GM13977 (cell line): ENCODE measurements at regions not wholly inside any gene's neighbourhood (a gene's known extent, or its start where the extent isn't known, plus 50 kb on each side); places are given as distances from the start of the nearest gene placed in this dataset.

Experiments
- DNase-seq: peaks from one replicate; pipeline ENCODE4 v3.0.0; 2012; ENCODE audit warnings: low spot score
- in situ Hi-C: fragments of 300-500 bp; cut with MboI; formaldehyde crosslinking; loops from one replicate; pipeline ENCODE4 v1.12.0; 2022; ENCODE audit warnings: low sequenced_read_pairs, low pct_unique_long_range_greater_than_20kb, mixed read lengths, inconsistent platforms; ENCODE audit not compliant: unreplicated experiment
- TF ChIP-seq, protein P1 (sequence below): IDR thresholded peaks from 2 replicates; pipeline ENCODE4 v1.5.1; 2012; ENCODE audit warnings: mild to moderate bottlenecking, control low read depth; ENCODE audit not compliant: insufficient read depth; ENCODE audit errors: extremely low read depth, missing control alignments

DNA sequence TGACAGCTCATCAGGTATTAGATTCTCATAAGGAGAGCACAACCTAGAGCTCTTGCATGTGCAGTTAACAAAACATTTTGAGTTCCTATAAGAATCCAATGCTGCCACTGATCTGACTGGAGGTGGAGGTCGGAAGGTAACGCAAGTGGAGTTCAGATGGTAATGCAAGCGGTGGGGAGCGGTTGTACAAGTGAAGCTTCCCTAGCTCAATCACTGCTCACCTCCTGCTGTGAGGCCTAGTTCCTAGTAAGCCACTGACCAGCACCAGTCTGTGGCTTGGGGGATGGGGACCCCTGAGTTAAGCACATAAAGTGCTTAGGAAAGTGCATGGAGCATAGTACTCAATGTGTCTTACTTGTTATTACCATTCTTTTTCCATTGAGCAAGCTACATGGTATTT lies 983.2 kb upstream of the IGFBP7 start:
- TF ChIP-seq, protein P1, sequence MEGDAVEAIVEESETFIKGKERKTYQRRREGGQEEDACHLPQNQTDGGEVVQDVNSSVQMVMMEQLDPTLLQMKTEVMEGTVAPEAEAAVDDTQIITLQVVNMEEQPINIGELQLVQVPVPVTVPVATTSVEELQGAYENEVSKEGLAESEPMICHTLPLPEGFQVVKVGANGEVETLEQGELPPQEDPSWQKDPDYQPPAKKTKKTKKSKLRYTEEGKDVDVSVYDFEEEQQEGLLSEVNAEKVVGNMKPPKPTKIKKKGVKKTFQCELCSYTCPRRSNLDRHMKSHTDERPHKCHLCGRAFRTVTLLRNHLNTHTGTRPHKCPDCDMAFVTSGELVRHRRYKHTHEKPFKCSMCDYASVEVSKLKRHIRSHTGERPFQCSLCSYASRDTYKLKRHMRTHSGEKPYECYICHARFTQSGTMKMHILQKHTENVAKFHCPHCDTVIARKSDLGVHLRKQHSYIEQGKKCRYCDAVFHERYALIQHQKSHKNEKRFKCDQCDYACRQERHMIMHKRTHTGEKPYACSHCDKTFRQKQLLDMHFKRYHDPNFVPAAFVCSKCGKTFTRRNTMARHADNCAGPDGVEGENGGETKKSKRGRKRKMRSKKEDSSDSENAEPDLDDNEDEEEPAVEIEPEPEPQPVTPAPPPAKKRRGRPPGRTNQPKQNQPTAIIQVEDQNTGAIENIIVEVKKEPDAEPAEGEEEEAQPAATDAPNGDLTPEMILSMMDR = no peak
- no peak for DNase-seq
- in situ Hi-C loops = no loop called here

DNA sequence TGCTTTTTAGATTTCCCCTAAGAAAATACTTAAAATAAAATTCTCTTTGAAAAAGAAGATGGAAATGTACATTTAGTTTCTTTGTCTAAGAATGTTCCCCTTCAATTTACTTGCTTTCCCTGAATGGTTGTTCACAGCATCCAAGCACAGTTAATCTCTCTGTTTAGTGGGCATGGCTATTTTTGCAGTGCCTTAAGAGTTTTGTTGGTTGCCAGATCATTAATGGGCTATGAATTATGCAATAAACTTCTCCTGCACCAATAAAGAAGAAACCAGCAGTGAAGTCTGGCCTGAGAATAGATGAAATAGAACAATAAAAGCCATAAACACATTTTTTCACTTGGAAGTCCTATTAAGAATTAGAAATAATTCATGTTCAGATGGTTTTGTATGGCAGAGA lies 980.4 kb upstream of the IGFBP7 start:
- TF ChIP-seq, protein P1 = no peak
- no peak for DNase-seq
- in situ Hi-C loops = no loop called here

DNA sequence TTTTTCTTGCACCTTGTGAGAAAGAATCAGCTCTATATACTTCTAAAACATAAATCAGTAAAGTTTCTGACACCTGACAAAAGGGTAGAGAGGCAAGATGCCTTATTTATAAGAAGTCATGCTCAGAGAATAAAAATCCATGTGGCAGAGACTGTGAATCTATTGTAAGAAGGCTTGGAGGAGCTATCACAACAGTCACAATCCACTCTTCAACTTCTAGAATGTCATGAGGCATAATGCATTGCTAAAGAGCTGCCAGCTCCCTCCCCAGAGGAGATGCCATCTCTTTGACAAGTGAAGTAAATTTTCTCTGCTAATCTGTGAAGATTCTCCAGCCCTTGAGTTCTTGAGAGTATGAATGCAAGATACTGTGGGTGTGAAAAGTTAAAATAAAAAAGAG lies 971.2 kb upstream of the IGFBP7 start:
- DNase-seq = no peak
- TF ChIP-seq, protein P1 = no peak
- in situ Hi-C loops = no loop called here

DNA sequence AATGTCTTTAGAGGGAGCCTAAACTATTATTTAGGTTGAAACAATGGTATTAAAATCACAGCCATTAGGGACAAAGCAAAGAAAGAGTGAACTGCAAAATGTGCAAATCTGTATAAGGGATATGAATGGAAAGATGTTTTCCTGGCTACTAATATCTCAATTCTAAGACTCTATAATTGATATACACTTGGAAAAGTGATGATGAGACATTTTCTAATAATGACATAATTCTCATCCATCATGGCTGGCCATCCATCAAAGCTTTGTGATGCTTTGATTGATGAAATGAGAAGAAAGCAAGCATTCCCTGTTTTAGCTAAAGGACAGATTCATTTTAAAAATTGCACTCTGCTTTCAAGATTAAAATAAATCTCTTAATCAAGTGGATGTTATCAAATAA lies 965.5 kb upstream of the IGFBP7 start:
- in situ Hi-C loops = no loop called here
- TF ChIP-seq, protein P1 = no peak

DNA sequence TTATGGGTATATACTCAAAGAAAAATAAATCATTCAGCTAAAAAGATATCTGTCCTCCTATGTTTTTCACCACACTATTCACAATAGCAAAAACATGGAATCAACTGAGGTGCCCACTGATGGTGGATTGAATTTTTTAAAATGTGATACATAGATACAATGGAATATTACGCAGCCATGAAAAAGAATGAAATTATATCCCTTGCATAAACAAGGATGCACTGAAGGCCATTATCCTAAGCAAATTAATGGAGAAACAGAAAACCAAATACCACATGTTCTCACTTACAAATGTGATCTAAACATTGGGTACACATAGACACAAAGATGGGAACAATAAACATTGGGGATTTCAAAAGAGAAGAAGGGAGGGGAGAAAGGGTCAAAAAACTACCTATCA lies 964.2 kb upstream of the IGFBP7 start:
- in situ Hi-C loops = no loop called here
- DNase-seq = no peak
- TF ChIP-seq, protein P1 = no peak

More for the DNA sequence above, 965.5 kb upstream of the IGFBP7 start:
- DNase-seq = no peak

DNA sequence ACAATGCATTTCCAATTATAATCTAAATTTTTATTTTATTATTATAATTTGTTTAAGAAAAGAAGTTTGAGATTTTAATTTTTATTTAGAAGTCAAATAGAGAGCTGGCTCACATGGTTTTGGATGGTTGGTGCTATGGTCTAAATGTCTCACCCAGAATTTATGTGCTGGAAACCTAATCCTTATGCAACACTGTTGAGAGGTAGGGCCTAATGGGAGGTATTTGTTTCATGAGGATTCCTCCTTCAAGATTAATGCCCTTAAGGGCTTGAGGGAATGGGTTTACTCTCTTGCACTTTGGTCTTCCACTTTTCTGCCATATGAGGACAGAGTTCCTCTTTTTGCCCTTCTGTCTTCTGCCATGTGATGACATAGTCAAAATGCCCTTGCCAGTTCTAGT lies 960.5 kb upstream of the IGFBP7 start:
- TF ChIP-seq, protein P1 = no peak
- in situ Hi-C loops = no loop called here
- no peak for DNase-seq

DNA sequence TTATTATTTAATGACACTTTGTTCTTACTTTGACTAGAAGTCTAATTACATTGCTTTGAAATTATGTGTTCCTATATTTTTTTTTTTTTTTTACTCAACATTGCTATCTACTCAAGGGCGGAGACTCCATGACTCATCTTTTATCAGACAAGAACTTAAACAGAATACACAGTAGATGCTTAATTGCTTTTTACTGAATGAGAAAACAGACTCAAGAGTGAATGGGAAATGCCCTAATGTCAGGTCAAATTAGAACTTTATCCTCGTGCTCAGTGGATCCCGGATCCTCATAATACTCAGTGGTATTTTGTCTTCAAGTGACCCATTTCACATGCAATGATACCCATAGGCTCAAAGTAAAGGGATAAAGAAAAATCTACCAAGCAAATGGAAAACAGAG lies 954.5 kb upstream of the IGFBP7 start:
- TF ChIP-seq, protein P1 = no peak
- in situ Hi-C loops = no loop called here
- DNase-seq = no peak
